Karpas-422 (cell line): ENCODE measurements at regions not wholly inside any gene's neighbourhood (a gene's known extent, or its start where the extent isn't known, plus 50 kb on each side); places are given as distances from the start of the nearest gene placed in this dataset.
A peak's percentile ranks its signal among the peaks of the same experiment; 100 is the strongest.

Source experiments
- DNase-seq: peaks from one replicate; pipeline ENCODE4 v3.0.0-alpha.2; 2015
- H2AFZ ChIP-seq: fragments of 200-600 bp; sonication (generic); 2 replicates; pipeline ENCODE4 v1.6.1; 2014; ENCODE audit warnings: antibody characterized with exemption, low read length, mixed read lengths
- H3K27ac ChIP-seq: fragments of 200-600 bp; sonication (generic); 2 replicates; pipeline ENCODE4 v1.5.1; 2014; ENCODE audit warnings: mild to moderate bottlenecking, low read length, moderate library complexity
- H3K27me3 ChIP-seq: fragments of 200-600 bp; sonication (generic); 2 replicates; pipeline ENCODE4 v1.6.1; 2014; ENCODE audit warnings: low read length, mixed read lengths
- H3K36me3 ChIP-seq: fragments of 200-600 bp; sonication (generic); 2 replicates; pipeline ENCODE4 v1.6.1; 2014; ENCODE audit warnings: low read length, mixed read lengths; ENCODE audit not compliant: insufficient read depth
- H3K4me1 ChIP-seq: fragments of 200-600 bp; sonication (generic); 2 replicates; pipeline ENCODE4 v1.6.1; 2014; ENCODE audit warnings: mild to moderate bottlenecking, low read length, mixed read lengths
- H3K4me2 ChIP-seq: fragments of 200-600 bp; sonication (generic); 2 replicates; pipeline ENCODE4 v1.6.1; 2014; ENCODE audit warnings: low read length, low read depth, mild to moderate bottlenecking; ENCODE audit not compliant: poor library complexity, severe bottlenecking
- H3K4me3 ChIP-seq: fragments of 200-600 bp; sonication (generic); 2 replicates; pipeline ENCODE4 v1.5.1; 2014; ENCODE audit warnings: mild to moderate bottlenecking, antibody characterized with exemption, low read length, mixed read lengths
- H3K79me2 ChIP-seq: fragments of 200-600 bp; sonication (generic); 2 replicates; pipeline ENCODE4 v1.6.1; 2014; ENCODE audit warnings: mild to moderate bottlenecking, low read length, mixed read lengths
- H3K9ac ChIP-seq: fragments of 200-600 bp; sonication (generic); 2 replicates; pipeline ENCODE4 v1.6.0; 2014; ENCODE audit warnings: low read length
- H3K9me2 ChIP-seq: fragments of 200-600 bp; sonication (generic), shearing (Covaris generic); replicated peaks from 2 replicates; pipeline ENCODE4 v1.6.0; 2014; ENCODE audit warnings: mild to moderate bottlenecking, low read length, moderate library complexity; ENCODE audit not compliant: insufficient read depth
- H3K9me3 ChIP-seq: fragments of 300-700, 200-600 bp; sonication (generic); 2 replicates; pipeline ENCODE4 v1.6.1; 2014; ENCODE audit warnings: low read length, mixed read lengths
- H4K20me1 ChIP-seq: fragments of 200-600 bp; sonication (generic); 2 replicates; pipeline ENCODE4 v1.6.1; 2014; ENCODE audit warnings: mild to moderate bottlenecking, antibody characterized with exemption, low read length, low read depth; ENCODE audit not compliant: insufficient read depth

DNA sequence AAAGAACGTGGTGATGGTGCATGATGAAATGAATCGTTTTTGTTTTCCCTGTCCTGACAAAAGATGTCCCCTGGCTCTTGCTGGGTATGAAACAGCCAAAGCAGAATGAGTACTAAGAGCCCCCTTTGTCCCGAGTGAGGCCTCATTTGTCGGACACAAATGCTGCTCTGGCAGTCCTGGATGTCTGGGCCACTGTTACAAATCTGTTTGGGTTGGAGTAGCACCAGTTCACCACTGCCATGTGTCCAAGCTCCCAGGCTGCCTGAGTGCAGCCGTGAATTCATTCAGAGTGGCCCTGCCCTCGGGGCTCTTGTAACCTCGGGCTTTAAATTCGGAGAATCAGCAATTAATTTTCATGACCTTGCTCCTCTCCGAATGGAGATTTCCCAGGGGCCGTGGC, 182.4 kb downstream of the NUFIP1 start:
- no peaks in the 10 kb centered on the region for H3K79me2 ChIP-seq
- H3K4me3 ChIP-seq, result no peak overlapping the region
- no peak overlapping the region for H3K4me2 ChIP-seq
- no peak overlapping the region for H3K9ac ChIP-seq
- no peak overlapping the region for H3K27ac ChIP-seq
- H3K4me1 ChIP-seq, result no peaks in the 10 kb centered on the region
- H2AFZ ChIP-seq, result no peak overlapping the region
- DNase-seq, result no peak
- no peaks in the 10 kb centered on the region for H3K9me3 ChIP-seq
- no peaks in the 10 kb centered on the region for H3K27me3 ChIP-seq
- H4K20me1 ChIP-seq, result no peaks in the 10 kb centered on the region
- no peaks in the 10 kb centered on the region for H3K9me2 ChIP-seq
- no peaks in the 10 kb centered on the region for H3K36me3 ChIP-seq

DNA sequence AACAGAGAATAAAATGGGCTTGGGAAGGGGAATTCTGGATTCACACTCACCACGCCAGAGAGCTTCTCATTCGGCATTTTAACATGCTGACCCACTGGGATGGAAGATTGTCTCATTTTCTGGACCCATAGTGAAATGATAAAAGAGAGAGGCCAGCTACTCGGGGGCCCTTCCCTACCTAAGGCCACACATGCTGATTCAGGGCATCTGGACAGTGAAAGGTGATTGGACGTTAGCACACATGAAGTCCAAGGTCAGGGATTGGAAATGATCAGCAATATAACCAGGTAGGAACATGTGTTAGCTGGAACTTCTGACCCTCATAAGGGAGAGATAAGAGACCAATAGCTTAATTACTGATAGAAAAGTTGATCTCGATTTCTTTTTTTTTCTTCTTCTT, 183.7 kb downstream of the NUFIP1 start:
- no peak overlapping the region for H3K27ac ChIP-seq
- H3K36me3 ChIP-seq, result no peaks in the 10 kb centered on the region
- H3K79me2 ChIP-seq, result no peaks in the 10 kb centered on the region

DNA sequence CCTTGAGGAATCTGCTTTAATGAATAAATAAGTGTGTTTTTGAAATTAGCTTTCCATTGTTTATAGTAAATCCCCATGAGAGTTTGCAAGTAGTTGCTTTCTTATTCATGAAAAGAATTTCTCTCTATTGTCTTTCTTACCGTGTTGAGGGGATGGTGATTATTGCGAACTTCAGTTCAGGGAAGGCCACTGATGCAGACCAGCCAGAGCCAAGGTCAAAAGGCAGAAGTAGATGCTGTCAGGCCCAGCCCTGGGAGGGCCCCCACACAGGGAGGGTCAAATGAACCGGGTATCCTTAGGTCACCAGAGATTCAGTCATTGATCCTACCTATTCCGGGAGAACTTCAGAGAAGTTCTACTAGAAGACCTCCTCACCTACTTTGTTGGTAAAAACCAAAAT, 185.9 kb downstream of the NUFIP1 start:
- Histone ChIP-seq H2AFZ (no peak overlapping the region), H3K4me2 (no peak overlapping the region), H3K4me3 (no peak overlapping the region), H3K4me1 (no peaks in the 10 kb centered on the region), H3K9me2 (no peaks in the 10 kb centered on the region), H3K27me3 (no peaks in the 10 kb centered on the region), H3K79me2 (no peaks in the 10 kb centered on the region), H3K27ac (no peak overlapping the region), H3K9ac (no peak overlapping the region), H3K9me3 (no peaks in the 10 kb centered on the region), H3K36me3 (no peaks in the 10 kb centered on the region), H4K20me1 (no peaks in the 10 kb centered on the region)
- DNase-seq, result no peak

More for the DNA sequence above, 183.7 kb downstream of the NUFIP1 start:
- DNase-seq, result no peak
- Histone ChIP-seq H3K27me3 (no peaks in the 10 kb centered on the region), H3K4me1 (no peaks in the 10 kb centered on the region), H2AFZ (no peak overlapping the region), H3K9me3 (no peaks in the 10 kb centered on the region), H3K9ac (no peak overlapping the region), H3K4me3 (no peak overlapping the region), H3K4me2 (no peak overlapping the region), H4K20me1 (no peaks in the 10 kb centered on the region), H3K9me2 (no peaks in the 10 kb centered on the region)

DNA sequence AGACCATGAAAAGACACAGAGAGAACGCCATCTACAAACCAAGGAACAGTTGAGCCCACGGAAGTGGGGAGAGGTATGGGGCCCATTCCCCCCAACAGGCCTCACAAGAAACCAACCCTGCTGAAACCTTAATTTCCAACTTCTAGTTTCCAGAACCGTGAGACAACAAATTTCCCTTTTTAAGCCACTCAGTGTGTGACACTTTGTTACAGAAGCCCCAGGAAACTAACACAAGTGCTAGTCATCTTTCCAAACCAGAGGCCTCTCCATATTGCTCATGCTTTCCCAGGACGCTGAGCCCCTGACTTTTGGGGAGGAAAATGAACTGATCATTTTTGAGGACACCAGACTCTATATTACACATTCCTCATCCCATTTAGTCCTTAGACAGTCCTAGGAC, 186.8 kb downstream of the NUFIP1 start:
- Histone ChIP-seq H3K4me3 (no peak overlapping the region), H3K9me3 (no peaks in the 10 kb centered on the region), H4K20me1 (no peaks in the 10 kb centered on the region), H3K36me3 (no peaks in the 10 kb centered on the region), H3K4me2 (no peak overlapping the region), H2AFZ (no peak overlapping the region), H3K79me2 (no peaks in the 10 kb centered on the region), H3K27me3 (no peaks in the 10 kb centered on the region), H3K27ac (no peak overlapping the region), H3K4me1 (no peaks in the 10 kb centered on the region), H3K9me2 (no peaks in the 10 kb centered on the region), H3K9ac (no peak overlapping the region)
- DNase-seq, result no peak

DNA sequence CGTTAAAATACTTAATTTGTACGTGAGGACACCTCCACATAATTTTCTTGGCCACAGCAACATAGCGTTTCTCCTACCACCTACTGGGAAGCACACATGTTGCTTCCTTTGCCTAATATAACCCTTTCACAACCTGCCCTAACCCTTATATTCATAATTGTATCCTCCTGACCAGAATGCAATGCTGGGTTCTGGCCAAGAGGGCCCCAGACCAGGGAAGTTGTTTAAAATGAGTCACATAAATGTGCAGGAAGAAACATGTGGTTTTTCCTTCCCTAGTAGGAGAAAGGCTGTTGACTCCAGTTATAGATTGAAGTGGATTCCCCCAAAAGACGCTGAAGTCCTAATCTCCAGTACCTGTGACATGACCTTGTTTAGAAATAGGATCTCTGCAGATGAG, 187.3 kb downstream of the NUFIP1 start:
- Histone ChIP-seq H3K9me2 (no peaks in the 10 kb centered on the region), H3K4me3 (no peak overlapping the region), H3K4me2 (no peak overlapping the region), H3K79me2 (no peaks in the 10 kb centered on the region), H2AFZ (no peak overlapping the region), H3K9ac (no peak overlapping the region), H4K20me1 (no peaks in the 10 kb centered on the region), H3K9me3 (no peaks in the 10 kb centered on the region), H3K27ac (no peak overlapping the region), H3K4me1 (no peaks in the 10 kb centered on the region), H3K36me3 (no peaks in the 10 kb centered on the region), H3K27me3 (no peaks in the 10 kb centered on the region)
- no peak for DNase-seq

DNA sequence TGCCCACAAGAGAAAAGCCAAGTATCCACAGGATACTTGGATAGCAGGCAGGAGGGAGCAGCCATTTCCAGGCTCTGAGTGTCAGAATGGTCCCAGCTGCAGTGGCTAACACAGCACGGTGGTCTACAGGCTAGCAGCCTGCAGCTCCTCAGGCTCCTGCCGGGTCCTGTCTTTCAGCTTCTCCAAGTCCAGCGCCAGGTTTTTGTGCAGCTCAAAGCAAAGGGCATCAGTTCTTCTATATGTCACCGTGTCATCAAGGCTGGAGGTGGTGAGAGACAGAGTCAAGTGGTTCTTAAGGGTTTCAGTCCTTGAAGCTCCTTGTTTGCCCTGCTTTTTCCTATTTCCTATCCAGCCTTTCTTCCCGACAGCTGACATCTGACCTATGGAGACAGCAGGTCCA, 188.6 kb downstream of the NUFIP1 start:
- Histone ChIP-seq H2AFZ (no peak overlapping the region), H3K4me1 (no peaks in the 10 kb centered on the region), H3K9me3 (no peaks in the 10 kb centered on the region), H3K4me3 (no peak overlapping the region), H3K27me3 (no peaks in the 10 kb centered on the region), H4K20me1 (no peaks in the 10 kb centered on the region), H3K36me3 (no peaks in the 10 kb centered on the region), H3K9me2 (no peaks in the 10 kb centered on the region), H3K4me2 (no peak overlapping the region), H3K79me2 (no peaks in the 10 kb centered on the region), H3K9ac (no peak overlapping the region), H3K27ac (no peak overlapping the region)
- no peak for DNase-seq

DNA sequence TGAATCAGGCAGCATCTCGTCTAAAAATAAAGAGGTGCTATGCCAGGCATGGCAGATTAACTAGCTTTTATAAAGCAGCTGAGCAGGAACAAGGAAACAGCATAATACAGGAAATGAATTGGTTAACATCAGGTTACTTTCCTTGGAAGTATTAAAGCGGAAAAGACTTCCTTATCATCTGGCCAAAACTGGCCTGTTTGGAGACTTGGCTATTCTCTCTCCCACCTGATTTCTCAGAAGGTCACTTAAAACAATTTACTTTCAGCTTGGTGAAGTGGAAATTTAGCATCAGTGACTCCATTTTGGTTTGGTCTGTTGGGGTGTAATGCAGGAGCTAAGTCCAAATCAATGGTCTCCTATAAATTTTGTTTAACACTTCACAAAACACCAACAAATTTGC, 191.6 kb downstream of the NUFIP1 start:
- H3K27ac ChIP-seq, result no peak overlapping the region
- H3K9me3 ChIP-seq, result no peaks in the 10 kb centered on the region
- DNase-seq, result peak; percentile 19
- no peaks in the 10 kb centered on the region for H4K20me1 ChIP-seq
- no peaks in the 10 kb centered on the region for H3K36me3 ChIP-seq
- H3K79me2 ChIP-seq, result no peaks in the 10 kb centered on the region
- H3K9ac ChIP-seq, result no peak overlapping the region
- no peaks in the 10 kb centered on the region for H3K27me3 ChIP-seq
- no peaks in the 10 kb centered on the region for H3K4me1 ChIP-seq
- H3K4me2 ChIP-seq, result no peak overlapping the region
- H3K9me2 ChIP-seq, result no peaks in the 10 kb centered on the region
- H2AFZ ChIP-seq, result no peak overlapping the region
- H3K4me3 ChIP-seq, result no peak overlapping the region

DNA sequence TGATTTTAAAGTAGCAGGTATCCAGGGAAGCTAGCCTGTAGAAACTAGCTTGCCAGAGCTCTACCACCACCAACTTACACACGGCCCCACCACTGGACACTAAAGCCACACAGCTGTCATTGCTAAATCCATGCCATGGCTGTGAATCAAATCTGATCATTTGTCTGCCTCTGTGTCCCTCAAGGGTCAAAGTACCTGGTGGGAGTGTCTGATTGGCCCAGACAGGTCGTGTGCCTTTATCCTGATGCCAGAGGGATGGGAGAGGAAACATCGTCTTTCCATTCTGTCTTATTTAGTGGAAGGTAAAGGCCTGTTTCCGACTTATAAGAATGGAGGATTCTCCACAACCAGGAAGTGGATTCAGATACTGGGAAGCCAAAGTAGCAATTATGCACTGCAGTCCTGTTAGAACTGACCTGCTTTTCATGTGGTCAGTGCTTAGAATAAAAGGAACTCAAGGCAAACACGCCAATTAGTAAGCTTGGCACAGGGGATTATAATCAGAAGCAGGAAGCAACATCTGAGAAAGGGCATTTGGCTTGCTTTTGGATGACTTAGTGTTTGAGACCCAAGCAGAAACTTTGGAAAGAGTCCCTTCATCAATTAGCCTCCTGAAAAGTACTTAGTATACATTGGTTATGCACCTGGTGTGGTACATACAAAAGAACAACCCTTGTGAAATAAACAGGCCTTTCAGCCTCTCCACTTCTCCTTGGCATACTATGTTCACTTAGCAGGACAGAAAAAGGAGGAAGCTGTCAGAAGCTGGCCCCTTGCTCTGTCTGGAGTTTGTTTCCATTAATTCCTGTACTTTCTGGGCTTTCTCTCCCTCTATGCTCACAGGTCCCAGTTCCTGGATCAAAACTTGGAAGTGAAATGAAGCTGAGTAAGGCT, 192.4 kb downstream of the NUFIP1 start:
- Histone ChIP-seq H3K4me3 (no peak overlapping the region), H3K27me3 (no peaks in the 10 kb centered on the region), H3K27ac (no peak overlapping the region), H3K4me1 (no peaks in the 10 kb centered on the region), H3K4me2 (no peak overlapping the region), H3K36me3 (no peaks in the 10 kb centered on the region), H3K9me3 (no peaks in the 10 kb centered on the region), H3K79me2 (no peaks in the 10 kb centered on the region), H2AFZ (no peak overlapping the region), H3K9ac (no peak overlapping the region), H3K9me2 (no peaks in the 10 kb centered on the region), H4K20me1 (no peaks in the 10 kb centered on the region)
- peak; percentile 19 for DNase-seq
